ENCODE measurements at regions not wholly inside any gene's neighbourhood (a gene's known extent, or its start where the extent isn't known, plus 50 kb on each side); places are given as distances from the start of the nearest gene placed in this dataset.

GRCh38 chr18:47729356-47729755, 201.1 kb downstream of the SMAD2 start:
- no peaks in the 10 kb centered on the region for H3K9me3 Mint-ChIP-seq (ENCODE audit: low read depth)
- DNase-seq (ENCODE audit: low spot score) = no peak
- no peaks in the 10 kb centered on the region for H3K36me3 Mint-ChIP-seq (ENCODE audit: low read depth)
- H3K27ac Mint-ChIP-seq (ENCODE audit: unreplicated experiment) = no peak overlapping the region
- H3K4me3 Mint-ChIP-seq (ENCODE audit: unreplicated experiment) = no peak overlapping the region
- H3K27me3 Mint-ChIP-seq (ENCODE audit: low read depth) = peaks cover 60% of the 10 kb centered on the region
- TF ChIP-seq CTCF (IDR thresholded peaks at IDR 0.05) = no peak
- no peaks in the 10 kb centered on the region for H3K4me1 Mint-ChIP-seq (ENCODE audit: low read depth)

GRCh38 chr18:47728921-47729320, 201.5 kb downstream of the SMAD2 start:
- H3K4me3 Mint-ChIP-seq (ENCODE audit: unreplicated experiment) = no peak overlapping the region
- H3K36me3 Mint-ChIP-seq (ENCODE audit: low read depth) = no peaks in the 10 kb centered on the region
- H3K9me3 Mint-ChIP-seq (ENCODE audit: low read depth) = no peaks in the 10 kb centered on the region
- peaks cover 56% of the 10 kb centered on the region for H3K27me3 Mint-ChIP-seq (ENCODE audit: low read depth)
- DNase-seq (ENCODE audit: low spot score) = no peak
- H3K4me1 Mint-ChIP-seq (ENCODE audit: low read depth) = no peaks in the 10 kb centered on the region
- TF ChIP-seq CTCF (IDR thresholded peaks at IDR 0.05) = no peak
- H3K27ac Mint-ChIP-seq (ENCODE audit: unreplicated experiment) = no peak overlapping the region

GRCh38 chr18:47727409-47727808, 203.1 kb downstream of the SMAD2 start:
- no peak overlapping the region for H3K27ac Mint-ChIP-seq (ENCODE audit: unreplicated experiment)
- H3K36me3 Mint-ChIP-seq (ENCODE audit: low read depth) = no peaks in the 10 kb centered on the region
- no peak for TF ChIP-seq CTCF (IDR thresholded peaks at IDR 0.05)
- no peaks in the 10 kb centered on the region for H3K4me1 Mint-ChIP-seq (ENCODE audit: low read depth)
- no peaks in the 10 kb centered on the region for H3K9me3 Mint-ChIP-seq (ENCODE audit: low read depth)
- no peak for DNase-seq (ENCODE audit: low spot score)
- H3K4me3 Mint-ChIP-seq (ENCODE audit: unreplicated experiment) = no peak overlapping the region
- H3K27me3 Mint-ChIP-seq (ENCODE audit: low read depth) = peaks cover 50% of the 10 kb centered on the region

GRCh38 chr18:47726550-47726949, 203.9 kb downstream of the SMAD2 start:
- no peak for TF ChIP-seq CTCF (IDR thresholded peaks at IDR 0.05)
- Mint-ChIP-seq H3K36me3 (ENCODE audit: low read depth) (no peaks in the 10 kb centered on the region), H3K27ac (ENCODE audit: unreplicated experiment) (no peak overlapping the region), H3K4me3 (ENCODE audit: unreplicated experiment) (no peak overlapping the region), H3K9me3 (ENCODE audit: low read depth) (no peaks in the 10 kb centered on the region), H3K4me1 (ENCODE audit: low read depth) (no peaks in the 10 kb centered on the region), H3K27me3 (ENCODE audit: low read depth) (peaks cover 51% of the 10 kb centered on the region)
- DNase-seq (ENCODE audit: low spot score) = no peak

- H3K9me3 Mint-ChIP-seq (ENCODE audit: low read depth) = no peaks in the 10 kb centered on the region
- no peak overlapping the region for H3K4me3 Mint-ChIP-seq (ENCODE audit: unreplicated experiment)
These were observed 204.8 kb downstream of the SMAD2 start for GRCh38 chr18:47725656-47726055.

More at GRCh38 chr18:47725656-47726055, 204.8 kb downstream of the SMAD2 start:
- H3K27me3 Mint-ChIP-seq (ENCODE audit: low read depth) = peaks cover 49% of the 10 kb centered on the region
- no peak for TF ChIP-seq CTCF (IDR thresholded peaks at IDR 0.05)
- DNase-seq (ENCODE audit: low spot score) = no peak
- no peak overlapping the region for H3K27ac Mint-ChIP-seq (ENCODE audit: unreplicated experiment)
- H3K4me1 Mint-ChIP-seq (ENCODE audit: low read depth) = no peaks in the 10 kb centered on the region
- no peaks in the 10 kb centered on the region for H3K36me3 Mint-ChIP-seq (ENCODE audit: low read depth)

Data from chondrocyte (in vitro differentiated cells).